Psoas muscle (tissue), 7 donors: ENCODE measurements at regions not wholly inside any gene's neighbourhood (a gene's known extent, or its start where the extent isn't known, plus 50 kb on each side); places are given as distances from the start of the nearest gene placed in this dataset.

ENCODE experiments used
- ATAC-seq, 4 donors: fragments of 200-7000 bp; cut with Tn5 transposase; one replicate each; pipeline ENCODE4 v1.9.1; 2020; ENCODE audit warnings: moderate library complexity in 3 of 4, mild to moderate bottlenecking in 2 of 4
- DNase-seq, 2 donors: peaks; one replicate each; pipeline ENCODE4 v3.0.0-alpha.2; 2020
- H3K27ac ChIP-seq: fragments of 200-600 bp; one replicate; pipeline ENCODE4 v1.8.0; 2022
- H3K27me3 ChIP-seq, 3 donors: fragments of 200-600 bp in 1 of 3; one replicate each; pipeline versions ENCODE4 v1.6.1 to v1.8.0; 2013 to 2022; ENCODE audit warnings: low read length in 2 of 3, mild to moderate bottlenecking in 2 of 3, moderate library complexity in 1 of 3; ENCODE audit not compliant: insufficient read depth in 3 of 3
- H3K36me3 ChIP-seq, 2 donors: fragments of 200-600 bp in 1 of 2; one replicate each; pipeline versions ENCODE4 v1.6.1 to v1.8.0; 2013 to 2022; ENCODE audit warnings: low read depth in 1 of 2, mild to moderate bottlenecking in 1 of 2, moderate library complexity in 1 of 2; ENCODE audit not compliant: insufficient read depth in 1 of 2
- H3K4me1 ChIP-seq: fragments of 200-600 bp; one replicate; pipeline ENCODE4 v1.8.0; 2022
- H3K4me3 ChIP-seq: fragments of 200-600 bp; one replicate; pipeline ENCODE4 v1.8.0; 2022; ENCODE audit warnings: mild to moderate bottlenecking
- H3K9me3 ChIP-seq: fragments of 200-600 bp; one replicate; pipeline ENCODE4 v1.8.0; 2022
- CTCF ChIP-seq: fragments of 200-600 bp; IDR thresholded peaks from one replicate; pipeline ENCODE4 v1.8.0; 2022; ENCODE audit warnings: antibody characterized with exemption
- WGBS, 3 donors: extraction: QIAGEN DNeasy Blood & Tissue Kit; methylation state at CpG; one replicate each; pipeline versions ENCODE4 v1.1.6 to v1.1.7; 2013; 5-methylcytosine and 5-hydroxymethylcytosine counted together
- intact Hi-C, 2 donors: fragments of 100-400 bp; cut with DNase I; formaldehyde crosslinking; loops; one replicate each; pipeline versions ENCODE4 v1.11.0 to v1.14.2; 2022
- donor health status: healthy with polysubstance abuse.
- donor health status: DM: no; HTN: no; CAD: no; lungs with moderate emphysema.
- donor health status: Bipolar disorder and iron deficiency.
- donor health status: healthy.
- donor health status: DM: yes; HTN: yes; CAD: no.
- donor health status: DM: no; HTN: no; CAD: no.
- donor health status: DM: yes; HTN: yes; CAD: no.

GRCh38 chr9:75365196-75365595 lies 276.9 kb downstream of the OSTF1 start:
- intact Hi-C loops = no loop called here
- Histone ChIP-seq H3K36me3 (no peaks in the 10 kb centered on the region), H3K27ac (no peak overlapping the region), H3K4me3 (no peak overlapping the region), H3K4me1 (no peaks in the 10 kb centered on the region), H3K27me3 (no peaks in the 10 kb centered on the region), H3K9me3 (no peaks in the 10 kb centered on the region)
- no peak for DNase-seq
- WGBS, 3 donors = 59 to 71% (median 61%) methylated on average over 1 of the region's 1 CpG
- no peak for TF ChIP-seq CTCF
- no peak for ATAC-seq

GRCh38 chr9:75369989-75370388 lies 281.7 kb downstream of the OSTF1 start:
- DNase-seq (no peak), ATAC-seq (no peak)
- TF ChIP-seq CTCF = no peak
- intact Hi-C loops = no loop called here
- no peaks in the 10 kb centered on the region for H3K27me3 ChIP-seq
- no peaks in the 10 kb centered on the region for H3K4me1 ChIP-seq
- no peak overlapping the region for H3K4me3 ChIP-seq
- H3K27ac ChIP-seq = no peak overlapping the region
- WGBS, 3 donors = 23 to 24% (median 23%) methylated on average over 5 of the region's 5 CpGs
- H3K9me3 ChIP-seq = no peaks in the 10 kb centered on the region
- H3K36me3 ChIP-seq = no peaks in the 10 kb centered on the region

GRCh38 chr9:75372499-75373268 lies 284.4 kb downstream of the OSTF1 start:
- peak in 3 of 4 donors; percentile 13 to 67 (median 36) for ATAC-seq

GRCh38 chr9:75376680-75377254 lies 288.5 kb downstream of the OSTF1 start:
- Histone ChIP-seq H3K36me3 (no peaks in the 10 kb centered on the region), H3K4me3 (no peak overlapping the region), H3K9me3 (no peaks in the 10 kb centered on the region), H3K27ac (no peak overlapping the region), H3K27me3 (no peaks in the 10 kb centered on the region), H3K4me1 (no peaks in the 10 kb centered on the region)
- intact Hi-C loops = no loop called here
- DNase-seq (no peak), ATAC-seq (peak in 2 of 4 donors; percentile 39 to 56)
- 43 to 48% (median 47%) methylated on average over 3 of the region's 3 CpGs for WGBS, 3 donors
- TF ChIP-seq CTCF = no peak

More at GRCh38 chr9:75372499-75373268, 284.4 kb downstream of the OSTF1 start:
- no peaks in the 10 kb centered on the region for H3K4me1 ChIP-seq
- DNase-seq = peak in 1 of 2 donors; percentile 32
- H3K27me3 ChIP-seq = no peaks in the 10 kb centered on the region
- WGBS, 3 donors = 49 to 60% (median 56%) methylated on average over 3 of the region's 3 CpGs
- no peak overlapping the region for H3K27ac ChIP-seq
- H3K36me3 ChIP-seq = no peaks in the 10 kb centered on the region
- intact Hi-C loops = no loop called here
- H3K9me3 ChIP-seq = no peaks in the 10 kb centered on the region
- no peak overlapping the region for H3K4me3 ChIP-seq
- TF ChIP-seq CTCF = no peak
